GM18867 (cell line): ENCODE measurements at regions not wholly inside any gene's neighbourhood (a gene's known extent, or its start where the extent isn't known, plus 50 kb on each side); places are given as distances from the start of the nearest gene placed in this dataset.

Experiments used
- ATAC-seq: cut with Tn5 transposase; IDR thresholded peaks from one replicate; pipeline ENCODE4 v1.9.1; 2021; ENCODE audit warnings: mild to moderate bottlenecking, moderate library complexity; ENCODE audit not compliant: unreplicated experiment

DNA sequence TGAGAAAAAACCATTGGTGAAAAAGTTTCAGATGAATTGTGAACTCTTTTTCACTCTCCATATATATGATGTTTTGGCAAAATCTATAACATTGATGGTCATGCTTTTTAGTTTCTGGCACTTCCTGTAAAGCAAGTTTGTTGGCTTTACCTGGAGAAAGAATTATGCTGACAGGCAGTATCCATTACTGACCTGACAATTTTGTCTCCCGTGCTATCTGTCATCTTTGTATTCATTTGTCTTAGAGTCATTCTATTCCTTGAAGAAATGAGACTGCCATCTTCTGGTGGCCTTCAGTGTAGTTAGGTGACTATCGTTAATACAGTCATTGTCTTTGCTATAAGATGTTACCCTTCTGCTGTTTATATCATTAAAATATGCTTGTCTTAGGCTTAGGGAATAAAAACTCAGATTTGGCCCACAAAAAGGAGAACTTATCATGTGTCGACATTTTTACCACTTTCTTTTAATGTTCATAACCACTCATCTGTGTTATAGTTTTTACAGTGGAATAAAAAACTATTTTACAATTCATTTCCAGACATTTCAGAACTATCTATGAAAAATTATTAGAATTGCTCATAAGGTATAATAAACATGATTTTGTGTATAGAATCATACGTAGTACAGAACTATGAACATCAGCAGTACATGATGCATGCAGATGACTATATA is 707.0 kb downstream of the EPM2A start:
- ATAC-seq = peak; percentile 78

DNA sequence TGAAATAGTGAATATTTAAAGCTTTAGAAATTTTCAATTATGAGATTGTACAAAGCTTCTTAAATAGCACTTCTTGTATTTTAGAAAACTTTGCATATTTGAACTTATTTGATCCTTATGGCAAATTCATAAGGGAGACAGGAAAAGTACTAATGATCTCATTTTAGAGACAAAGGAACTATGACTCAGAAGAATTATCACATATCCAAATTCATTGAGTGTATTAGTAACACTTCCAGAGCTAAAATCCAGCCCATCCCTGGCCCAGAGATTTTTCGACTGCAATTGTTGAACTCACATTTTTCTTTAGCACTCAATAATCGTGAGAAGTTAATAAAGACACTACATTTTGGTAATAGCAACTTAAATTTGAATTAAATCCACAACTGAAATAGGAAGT is 704.3 kb downstream of the EPM2A start:
- ATAC-seq = no peak

DNA sequence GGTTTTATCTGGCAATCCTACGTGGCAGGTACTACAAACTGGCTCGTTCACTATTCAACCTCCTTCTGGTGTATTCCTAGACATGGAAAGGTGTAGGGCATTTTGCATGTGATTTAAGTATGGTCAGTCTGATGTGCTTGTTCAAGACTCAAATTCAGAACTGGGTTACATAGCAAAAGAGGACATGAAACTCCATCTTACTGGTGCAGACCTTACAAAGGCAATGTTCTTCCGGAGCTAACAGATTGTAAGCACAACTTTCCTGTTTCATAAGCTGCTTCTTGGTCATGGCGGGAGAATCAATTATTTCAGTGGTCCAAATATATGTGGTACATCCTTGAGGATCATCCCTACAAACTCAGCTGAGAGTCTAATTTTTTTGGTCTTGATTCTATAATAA is 703.4 kb downstream of the EPM2A start:
- peak; percentile 76 for ATAC-seq

DNA sequence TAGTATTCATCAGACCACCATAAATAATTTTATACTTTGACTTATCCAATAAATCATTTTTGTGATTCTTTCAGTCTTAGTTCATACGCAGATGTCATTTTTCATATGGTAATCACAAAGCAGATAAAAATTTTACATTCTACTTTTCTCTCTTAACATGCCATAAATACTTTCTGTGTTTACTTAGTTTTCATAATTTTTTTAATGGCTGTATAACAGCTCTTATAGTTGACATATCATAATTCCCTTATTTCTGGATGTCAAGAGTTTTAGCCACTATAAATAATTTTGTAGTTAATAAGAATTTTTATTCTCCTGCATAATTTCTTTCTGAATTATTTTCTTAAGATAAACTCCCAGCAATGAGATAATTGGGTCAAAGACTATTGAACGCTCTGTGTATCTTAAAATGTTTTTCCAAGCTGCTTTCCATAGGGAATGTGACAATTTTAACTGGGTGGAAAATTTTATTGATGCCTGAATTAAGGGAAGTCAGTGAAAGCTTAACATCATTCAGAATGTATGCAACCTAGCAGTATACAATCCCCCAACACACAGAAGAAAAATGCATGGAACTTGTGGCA is 702.7 kb downstream of the EPM2A start:
- no peak for ATAC-seq

DNA sequence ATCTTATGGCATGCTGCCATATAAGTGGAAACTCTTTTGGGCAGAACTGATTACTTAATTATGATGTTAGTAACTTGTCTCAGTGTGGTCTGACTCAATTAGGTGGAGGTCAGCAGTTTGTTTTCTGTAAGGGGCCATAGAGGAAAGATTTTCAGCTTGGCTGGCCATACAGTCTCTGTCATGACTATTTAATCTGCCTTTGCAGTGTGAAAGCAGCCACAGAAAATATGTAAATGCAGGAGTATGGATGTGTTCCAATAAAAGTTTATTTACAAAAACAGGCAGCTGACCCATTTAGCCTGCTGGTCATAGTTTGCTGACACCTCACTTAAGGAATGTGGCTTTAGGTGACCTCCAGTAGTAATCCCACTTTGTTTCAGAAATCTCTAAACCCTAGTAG is 700.7 kb downstream of the EPM2A start:
- no peak for ATAC-seq

DNA sequence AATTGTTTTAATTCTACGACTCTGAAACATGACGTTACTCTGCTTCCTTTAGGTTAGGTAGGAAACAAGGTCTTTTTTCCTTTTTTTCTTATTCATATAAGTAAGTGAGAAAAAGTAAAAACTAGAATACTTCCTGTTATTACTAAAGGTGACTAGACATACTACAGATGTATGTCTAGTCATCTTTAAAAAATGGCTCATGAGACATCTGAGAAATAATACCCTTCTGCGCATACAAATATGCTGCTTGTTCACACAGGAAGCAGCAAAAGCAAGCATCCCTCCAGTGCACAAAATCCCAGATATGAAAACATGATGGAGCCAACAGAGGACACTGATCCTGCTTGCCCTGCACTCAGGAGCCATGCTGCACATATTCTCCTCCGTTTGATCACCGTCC is 699.1 kb downstream of the EPM2A start:
- ATAC-seq = no peak

DNA sequence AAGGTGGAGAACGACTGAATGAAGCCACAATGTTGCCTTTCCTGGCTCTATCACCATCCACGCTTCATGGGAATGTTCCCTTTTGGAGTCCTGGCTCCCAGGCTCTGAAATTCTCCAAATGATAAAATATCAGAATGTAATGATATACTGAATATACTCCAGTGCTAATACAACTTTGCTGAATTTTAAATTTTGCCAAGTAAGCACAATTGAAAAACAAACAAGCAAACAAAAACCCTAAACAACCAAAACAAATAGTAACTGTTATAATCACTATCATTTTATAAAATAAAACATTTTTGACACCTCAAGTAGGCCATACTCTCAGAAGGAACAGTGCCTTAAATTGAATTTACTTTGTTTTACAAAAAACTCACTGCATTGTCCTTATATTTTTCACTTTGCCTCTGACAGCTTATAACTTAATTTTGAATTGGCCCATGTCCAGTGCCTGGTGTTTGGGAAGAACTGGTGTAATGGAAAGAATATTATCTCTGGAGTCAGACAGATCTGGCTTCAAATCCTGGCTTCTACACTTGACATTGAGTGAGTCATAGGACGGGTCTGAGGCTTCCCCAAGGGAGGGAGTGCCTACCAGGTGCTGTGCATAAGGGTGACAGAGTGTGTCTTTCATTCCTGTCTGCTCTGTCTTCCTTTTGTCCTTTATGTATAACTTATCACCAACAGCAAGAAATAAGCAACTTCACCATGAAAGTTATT is 698.3 kb downstream of the EPM2A start:
- ATAC-seq = no peak

DNA sequence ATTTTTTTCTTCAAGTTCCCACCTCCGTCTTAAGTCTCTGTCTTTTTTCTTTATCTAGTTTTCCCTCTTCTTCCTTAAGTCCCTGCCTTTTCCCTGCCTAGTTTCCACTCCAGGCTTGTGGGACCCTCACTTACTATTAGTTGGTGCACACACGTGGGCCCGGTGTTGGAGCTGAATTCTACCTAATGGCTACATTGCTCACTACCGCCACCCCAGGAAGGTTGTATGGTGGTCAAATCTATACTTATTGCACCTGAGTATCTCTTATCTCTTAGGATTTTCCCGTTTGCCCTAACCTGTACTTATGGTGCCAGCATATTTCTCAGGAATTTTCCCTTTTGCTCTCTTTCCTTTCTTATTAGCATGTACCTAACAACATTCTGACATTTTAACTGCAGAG is 692.8 kb downstream of the EPM2A start:
- ATAC-seq = no peak

DNA sequence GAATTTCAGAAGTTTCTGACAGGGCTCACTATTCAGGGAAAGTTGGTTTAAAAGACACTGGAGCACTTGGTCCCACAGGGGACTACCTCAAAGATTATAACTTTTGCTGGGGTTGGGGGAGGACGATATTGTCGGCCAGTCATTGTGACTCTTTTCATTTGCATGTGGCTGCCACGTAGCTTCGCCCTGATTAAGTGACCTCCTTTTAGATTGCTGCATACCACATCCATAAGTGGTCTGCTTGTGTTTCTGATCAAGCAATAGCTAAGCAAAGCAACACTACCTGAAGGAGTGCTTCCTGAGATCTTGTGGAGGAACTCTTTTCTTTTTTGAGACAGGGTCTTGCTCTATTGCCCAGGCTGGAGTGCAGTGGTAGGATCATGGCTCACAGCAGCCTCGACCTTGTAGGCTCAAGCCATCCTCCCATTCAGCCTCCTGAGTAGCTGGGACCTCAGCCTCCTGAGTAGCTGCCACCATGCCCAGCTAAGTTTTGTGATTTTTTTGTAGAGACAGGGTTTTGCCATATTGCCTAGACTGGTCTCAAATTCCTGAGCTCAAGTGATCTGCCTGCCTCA is 691.3 kb downstream of the EPM2A start:
- no peak for ATAC-seq

DNA sequence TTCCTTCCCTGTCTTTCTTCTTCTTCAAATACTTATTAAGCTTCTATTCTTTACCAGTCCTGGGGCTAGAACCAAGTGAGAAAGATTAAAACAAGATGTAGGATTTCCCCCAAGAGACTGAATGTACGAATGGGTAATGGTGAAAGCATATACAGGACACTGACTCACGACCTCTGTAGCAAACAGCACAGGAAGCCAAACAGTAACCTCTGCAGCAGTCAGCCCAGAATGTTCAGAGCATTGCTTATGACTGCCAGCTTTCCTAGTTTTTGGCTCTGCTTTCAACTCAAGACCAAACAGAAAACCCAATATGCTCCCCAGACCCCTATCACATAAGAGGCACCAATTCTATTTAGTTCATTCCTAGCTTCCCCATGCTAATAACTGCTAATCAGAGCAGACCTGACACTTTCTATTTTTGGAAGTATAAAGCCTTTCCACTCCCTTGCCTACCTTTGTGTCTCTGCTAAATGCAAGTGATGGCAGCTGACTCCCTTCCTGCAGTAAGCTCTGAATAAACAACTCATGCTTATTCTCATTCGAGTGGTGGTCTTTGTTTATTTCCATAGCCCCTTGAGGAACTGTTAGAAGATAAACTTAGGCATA is 690.6 kb downstream of the EPM2A start:
- no peak for ATAC-seq

DNA sequence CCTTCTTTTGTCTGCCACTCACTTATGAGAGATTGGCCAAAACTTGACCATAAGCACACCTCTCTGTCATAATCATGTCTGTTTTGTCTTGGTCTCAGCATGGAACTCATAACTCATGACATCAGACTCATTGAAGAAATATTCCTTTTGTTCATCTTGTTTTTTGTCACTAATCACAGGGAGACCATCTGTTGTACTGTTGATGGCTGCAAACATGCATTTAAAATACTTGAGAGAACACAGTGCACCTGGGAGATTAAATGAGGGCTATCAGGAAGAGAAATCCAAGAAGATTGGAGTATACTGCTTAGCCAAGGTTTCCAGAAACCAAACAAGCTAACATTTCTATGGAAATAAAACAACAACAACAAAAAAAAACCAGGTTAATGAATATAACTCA is 689.7 kb downstream of the EPM2A start:
- no peak for ATAC-seq

DNA sequence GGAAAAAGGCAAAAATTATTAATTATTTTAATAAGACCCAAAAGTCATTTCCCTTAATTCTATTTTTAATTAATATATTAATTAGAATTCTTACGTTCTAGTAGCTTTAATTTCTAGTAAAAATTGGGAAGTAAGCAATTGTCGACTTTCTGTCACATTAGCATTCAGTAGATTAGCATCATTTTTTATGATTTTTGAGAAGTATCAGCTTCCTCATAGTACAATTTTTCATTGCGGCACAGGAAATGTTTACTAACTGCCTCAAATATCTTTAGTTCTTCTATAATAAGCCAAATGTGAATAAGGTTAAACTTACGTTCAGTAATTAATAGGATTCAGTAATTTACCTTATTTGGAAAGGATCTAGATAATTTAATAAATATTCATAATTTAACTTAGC is 687.4 kb downstream of the EPM2A start:
- ATAC-seq = no peak

DNA sequence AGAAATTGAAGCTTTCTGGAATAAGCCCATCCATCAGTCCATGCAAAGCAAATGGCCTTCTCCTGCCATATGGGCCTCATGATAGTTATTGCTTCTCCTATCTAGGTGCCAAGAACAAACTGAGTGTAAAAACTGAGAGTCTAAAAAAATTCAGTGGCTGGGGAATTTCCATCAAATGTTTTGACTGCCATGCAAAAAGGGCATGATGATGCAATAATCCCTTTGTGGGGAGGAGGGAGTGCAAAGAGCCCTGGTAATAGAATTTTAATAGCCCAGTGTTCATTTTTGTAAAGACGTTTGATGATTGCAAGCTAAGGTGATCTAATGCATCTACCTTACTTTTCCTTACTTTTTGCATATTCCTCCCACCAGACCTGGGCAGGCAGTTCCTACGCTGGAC is 683.7 kb downstream of the EPM2A start:
- no peak for ATAC-seq

DNA sequence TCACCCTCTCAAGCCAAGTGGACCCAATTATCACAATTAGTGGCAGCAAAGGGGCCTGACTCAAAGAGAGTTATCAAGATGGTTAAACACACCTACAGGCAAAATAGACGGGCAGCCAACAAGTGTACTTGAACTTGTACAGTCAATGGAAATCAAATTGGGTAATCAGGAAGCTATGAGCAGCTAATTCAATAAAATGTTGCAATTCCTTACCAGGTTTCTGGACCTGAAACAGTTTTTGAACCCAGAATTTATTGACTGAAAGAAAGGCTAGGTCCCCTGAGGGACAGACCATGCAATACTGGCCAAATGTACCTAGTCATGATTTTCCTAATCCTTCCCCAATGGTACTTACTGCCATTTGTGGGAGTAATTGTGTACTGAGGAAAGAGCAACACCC is 679.8 kb downstream of the EPM2A start:
- ATAC-seq = no peak

DNA sequence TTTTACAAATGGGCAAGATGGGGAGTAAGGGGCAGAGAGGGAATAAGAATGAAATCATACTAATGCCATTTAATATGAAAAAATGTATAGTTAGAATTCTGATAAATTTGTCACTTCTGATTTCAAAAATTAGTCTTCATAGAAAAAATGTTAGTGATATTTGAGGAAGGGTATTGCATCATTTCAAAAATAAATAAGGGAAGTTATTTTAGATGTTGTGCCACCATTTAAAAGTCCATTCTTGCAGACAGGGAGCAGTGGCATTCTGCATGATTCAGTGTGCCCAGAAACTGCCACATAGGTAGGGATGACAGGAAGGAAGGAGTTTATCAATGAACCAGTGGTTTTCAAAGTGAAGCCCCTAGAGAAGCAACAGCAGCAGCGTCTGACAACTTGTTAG is 674.6 kb downstream of the EPM2A start:
- no peak for ATAC-seq

DNA sequence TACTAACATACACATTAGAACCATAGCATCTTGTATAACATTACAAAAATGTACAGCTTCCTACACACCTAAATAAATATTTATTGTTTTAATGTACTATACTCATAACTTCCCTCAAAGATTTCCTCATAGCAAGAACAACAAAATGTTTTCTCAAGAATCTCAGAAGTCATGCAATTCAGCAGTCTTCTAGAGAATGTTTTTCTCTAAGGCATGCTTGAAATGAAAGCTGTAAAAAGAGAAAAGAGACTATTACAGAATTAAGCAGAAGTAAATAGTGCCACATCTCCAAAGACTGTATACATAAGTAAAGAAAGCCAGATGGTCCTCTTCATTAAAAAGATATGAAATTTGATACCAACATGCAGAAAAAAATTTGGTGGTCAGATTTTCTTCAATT is 672.2 kb downstream of the EPM2A start:
- no peak for ATAC-seq

DNA sequence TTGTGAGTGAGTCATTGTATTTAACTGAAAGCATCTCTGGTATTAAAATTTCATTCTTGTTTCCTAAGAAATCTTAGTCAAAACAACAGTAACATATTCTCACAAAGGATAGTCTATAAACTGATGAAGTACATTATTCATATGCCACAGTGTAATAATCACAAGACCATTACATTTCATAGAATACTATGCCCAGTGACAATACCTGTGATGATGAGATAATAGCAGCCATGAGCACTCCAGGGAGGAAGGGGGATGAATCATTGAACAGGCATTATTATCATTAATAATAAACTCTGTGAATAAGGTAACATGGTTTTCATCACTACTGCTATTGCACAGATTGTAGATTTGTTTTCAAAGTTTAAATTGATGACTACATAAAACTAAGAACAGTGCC is 667.9 kb downstream of the EPM2A start:
- ATAC-seq = no peak

DNA sequence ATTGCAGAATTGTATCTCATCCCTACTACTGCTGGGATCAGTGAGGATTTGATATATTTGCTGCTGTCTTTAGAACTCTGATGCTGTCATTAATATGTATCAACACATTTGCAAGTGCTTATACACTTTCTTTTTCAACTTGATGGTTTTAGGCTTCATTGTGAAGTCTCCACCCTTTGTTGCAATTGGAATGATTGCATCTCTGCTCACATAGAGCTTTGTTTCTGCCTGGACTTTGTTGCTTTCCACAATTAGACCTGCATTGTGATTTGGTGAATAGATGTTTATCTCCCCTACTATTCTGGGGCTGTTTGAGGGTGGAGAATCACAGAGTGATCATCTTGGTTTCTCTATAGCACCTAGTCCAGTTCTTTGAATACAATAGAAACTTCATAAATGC is 666.7 kb downstream of the EPM2A start:
- ATAC-seq = no peak

DNA sequence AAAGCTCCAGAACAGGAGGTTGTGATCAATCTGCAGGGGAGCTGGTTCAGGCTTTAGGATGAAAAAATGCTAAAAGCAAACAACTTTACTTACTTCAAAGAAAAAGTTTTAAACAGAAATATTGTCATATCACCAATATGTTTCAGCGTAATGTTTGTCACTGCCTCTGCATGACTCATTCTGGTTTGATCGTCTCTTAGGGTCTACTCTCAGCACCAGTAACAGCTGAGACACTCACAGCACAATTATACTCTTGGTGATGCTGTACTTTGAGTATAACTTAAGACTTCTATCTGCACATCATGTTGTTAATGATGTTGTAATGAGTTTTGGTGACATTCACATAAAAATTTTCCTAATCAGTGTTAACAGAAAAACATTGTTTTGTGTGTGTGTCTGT is 665.4 kb downstream of the EPM2A start:
- no peak for ATAC-seq

DNA sequence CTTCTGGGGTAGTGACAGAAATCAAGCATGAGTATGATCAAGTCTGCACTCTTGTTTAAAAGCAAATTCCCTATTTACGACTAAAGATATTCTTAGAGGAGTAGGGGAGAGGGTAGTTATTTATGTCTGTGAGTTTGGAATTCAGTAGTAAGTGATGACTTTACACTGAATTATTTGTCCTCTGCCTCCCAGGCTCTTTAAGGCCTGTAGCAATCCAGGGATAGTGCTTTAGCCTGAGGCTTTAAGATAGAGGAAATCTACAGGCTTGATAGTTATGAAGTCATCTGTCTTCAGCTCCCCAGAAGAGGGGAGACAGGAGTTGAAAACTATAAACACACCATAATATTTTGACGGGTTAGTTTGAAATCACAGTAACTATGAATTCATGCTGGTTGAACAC is 664.5 kb downstream of the EPM2A start:
- ATAC-seq = no peak

DNA sequence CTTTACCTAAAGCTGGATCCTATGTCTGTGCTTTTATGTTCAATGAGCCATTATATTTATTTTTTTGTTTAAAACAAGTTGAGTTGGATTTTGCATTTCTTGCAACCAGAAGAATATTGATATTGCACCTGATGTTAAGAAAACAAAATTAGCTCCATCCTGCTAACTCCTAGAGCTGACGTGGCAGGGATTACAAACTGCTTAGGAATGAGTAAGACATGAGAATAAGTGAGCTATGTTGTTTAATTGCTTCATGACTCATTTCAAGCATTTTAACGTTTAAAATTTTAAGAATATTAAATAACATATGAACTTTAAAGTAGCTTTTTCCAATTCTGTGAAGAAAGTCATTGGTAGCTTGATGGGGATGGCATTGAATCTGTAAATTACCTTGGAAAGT is 663.5 kb downstream of the EPM2A start:
- ATAC-seq = no peak

DNA sequence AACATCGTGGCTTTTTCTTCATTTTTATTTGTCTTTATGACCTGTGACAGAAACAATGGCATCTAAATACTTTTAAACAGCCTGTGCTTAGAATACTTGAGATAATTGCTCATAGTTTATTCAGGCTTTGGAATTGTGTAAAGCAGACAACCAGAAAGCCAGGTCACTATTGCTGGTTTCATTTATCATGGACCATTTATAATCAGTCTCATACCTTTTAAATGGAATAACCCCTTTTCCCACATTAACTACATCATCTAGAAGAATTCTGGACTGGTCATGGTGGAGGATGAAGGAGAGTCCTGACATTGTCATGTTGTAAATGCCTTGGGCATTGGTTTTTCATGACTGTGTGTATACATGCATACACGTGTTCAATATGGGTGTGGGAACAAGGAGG is 661.5 kb downstream of the EPM2A start:
- ATAC-seq = no peak
